ENCODE measurements at regions not wholly inside any gene's neighbourhood (a gene's known extent, or its start where the extent isn't known, plus 50 kb on each side); places are given as distances from the start of the nearest gene placed in this dataset.
"Not testable (repeated sequence)": the region's sequence is repeated elsewhere in the genome, so short reads cannot be mapped to it uniquely, and the experiment has no call there.

DNA sequence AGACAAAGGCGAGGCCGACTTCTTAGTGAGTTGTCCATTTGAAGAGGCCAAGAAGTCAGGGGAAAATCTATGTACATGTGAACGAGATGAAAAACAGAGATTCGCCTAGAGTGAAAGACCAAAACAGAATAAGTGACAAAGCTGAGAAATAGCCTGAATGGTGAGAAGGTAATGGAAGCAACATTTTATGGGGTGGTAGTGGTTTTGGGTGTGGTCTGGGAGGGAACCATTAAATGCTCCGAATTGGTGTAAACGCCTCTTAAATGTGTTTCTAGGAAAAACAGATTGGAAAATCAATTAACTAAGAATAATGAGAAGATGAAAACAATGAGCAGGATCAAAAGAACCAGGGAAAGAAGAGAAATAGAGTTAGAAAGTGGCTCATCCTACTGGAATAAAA is 83.8 kb upstream of the MANSC4 start:
- DNase-seq (ENCODE audit: low read depth) = no peak

DNA sequence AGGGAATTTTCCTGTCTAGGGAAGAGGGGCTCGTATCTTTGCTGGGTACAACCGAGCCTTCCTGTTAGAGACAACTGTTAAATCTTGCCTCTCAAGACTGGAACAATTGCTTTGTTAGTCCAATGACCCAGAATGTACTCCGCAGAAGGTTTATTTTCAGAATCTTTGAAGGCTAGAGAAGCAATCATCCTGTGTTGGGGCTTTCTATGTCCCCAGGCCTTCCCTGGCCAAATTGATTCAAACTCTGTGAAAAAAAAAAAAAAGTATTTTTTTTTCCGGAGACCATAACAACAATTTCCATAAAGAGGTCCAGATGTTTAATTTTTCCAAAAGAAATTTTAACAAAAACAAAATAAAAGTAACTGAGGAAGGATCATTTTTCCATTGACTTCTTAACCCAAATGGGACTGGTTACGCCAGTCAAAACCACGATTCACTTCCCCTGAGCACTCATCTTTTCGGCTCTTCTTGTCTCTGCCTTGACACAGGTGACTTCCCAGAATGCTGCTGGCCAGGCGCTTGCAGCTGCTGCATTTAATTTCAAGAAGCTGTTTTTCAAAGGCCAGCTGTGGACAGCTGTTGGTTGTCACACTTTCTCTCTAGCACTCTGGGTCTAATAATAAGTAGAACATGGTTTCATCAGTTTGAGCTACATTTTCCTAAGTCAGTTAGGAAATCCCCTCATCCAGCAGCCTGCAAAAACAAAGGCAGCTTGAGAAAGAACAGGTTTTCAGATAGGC is 81.6 kb upstream of the MANSC4 start:
- DNase-seq (ENCODE audit: low read depth) = no peak

DNA sequence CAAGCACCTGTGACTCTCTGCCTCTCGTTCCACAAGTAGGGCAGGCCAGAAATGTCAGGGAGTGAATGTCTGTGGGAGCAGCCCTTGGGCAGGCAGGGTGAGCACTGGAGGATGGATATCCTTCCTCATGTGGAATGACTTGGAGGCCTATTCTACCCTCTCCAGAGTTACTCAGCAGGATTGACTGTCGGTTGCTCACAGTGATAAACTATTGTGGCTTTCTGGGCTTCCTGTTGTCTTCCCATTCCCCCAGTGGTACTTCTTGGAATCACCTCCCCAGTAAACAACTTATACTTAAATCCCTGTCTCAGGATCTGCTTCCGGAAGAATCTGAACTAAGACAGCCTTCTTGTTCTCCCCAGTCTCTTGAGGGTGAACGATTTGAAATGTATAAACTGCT is 79.6 kb upstream of the MANSC4 start:
- no peak for DNase-seq (ENCODE audit: low read depth)

DNA sequence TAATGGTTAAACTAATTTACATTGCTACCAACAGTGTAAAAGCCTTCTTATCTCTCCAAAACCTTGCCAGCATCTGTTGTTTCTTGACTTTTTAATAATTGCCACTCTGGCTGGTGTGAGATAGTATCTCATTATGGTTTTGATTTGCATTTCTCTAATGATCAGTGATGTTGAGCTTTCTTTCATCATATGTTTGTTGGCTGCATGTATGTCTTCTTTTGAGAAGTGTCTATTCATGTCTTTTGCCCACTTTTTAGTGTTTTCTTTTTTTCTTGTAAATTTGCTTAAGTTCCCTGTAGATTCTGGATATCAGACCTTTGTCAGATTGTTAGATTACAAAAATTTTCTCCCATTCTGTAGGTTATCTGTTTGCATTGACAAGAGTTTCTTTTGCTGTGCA is 77.0 kb upstream of the MANSC4 start:
- not testable (repeated sequence) for DNase-seq (ENCODE audit: low read depth)

DNA sequence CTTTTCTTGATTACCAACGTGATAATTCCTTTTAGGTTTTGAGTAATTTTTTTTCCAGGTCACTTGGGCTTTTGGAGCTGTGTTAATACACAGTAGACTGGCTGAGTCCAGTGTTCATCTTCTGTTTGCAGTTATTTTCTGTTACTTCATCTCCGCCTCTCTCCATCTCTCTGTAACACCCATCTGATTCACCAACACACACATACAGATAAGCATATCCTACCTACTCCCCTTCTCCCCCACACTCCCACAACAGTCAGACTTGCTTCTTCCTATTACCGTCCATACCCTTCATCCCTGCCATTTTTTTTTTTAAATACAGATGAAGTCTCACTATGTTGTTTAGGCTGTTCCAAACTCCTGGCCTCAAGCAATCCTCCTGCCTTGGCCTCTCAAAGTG is 72.7 kb upstream of the MANSC4 start:
- no peak for DNase-seq (ENCODE audit: low read depth)

All from stimulated activated CD4-positive, alpha-beta T cell treated with anti-CD3 and anti-CD28 coated beads, Interleukin-2, amount 100 ng/mL, for 4 hours (primary cell).